ENCODE measurements at regions not wholly inside any gene's neighbourhood (a gene's known extent, or its start where the extent isn't known, plus 50 kb on each side); places are given as distances from the start of the nearest gene placed in this dataset.

DNA sequence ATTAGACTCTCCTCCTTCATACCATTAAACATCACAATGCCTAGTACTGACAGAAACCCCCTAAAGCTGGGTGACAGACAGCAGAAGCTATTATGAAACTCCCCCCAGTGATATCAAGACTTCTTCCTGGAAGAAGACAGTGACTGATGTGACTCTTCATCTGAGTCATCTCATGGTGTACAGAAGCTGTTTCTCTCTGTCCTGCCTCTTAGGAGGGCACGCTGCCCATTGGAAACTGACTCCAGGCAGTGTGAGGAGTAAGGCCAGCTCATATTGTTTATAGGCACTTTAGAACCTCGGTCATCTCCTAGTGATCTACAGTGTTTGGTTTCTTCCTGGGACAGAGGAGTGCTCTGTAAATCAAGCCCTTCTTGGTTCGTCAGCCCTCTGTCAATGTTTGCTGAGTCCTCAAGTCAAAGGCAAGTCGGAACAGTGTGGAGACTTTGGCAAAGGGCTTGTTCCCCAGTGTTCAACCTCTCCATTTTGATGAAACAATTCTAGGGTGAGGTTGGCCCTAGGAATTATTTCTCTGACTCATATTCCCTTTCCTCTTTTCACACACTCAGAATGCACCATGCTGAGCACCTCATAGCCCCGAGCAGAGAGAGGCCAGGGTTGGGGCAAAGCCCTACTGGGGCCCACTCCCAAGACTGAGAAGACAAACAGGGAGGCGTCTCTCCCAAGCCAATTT lies 172.5 kb upstream of the TMEM45B start:
- TF ChIP-seq EP300 (IDR thresholded peaks at IDR 0.05; ENCODE audit: borderline replicate concordance) (no peak), TAF1 (IDR thresholded peaks at IDR 0.05; ENCODE audit: low read depth) (no peak), TCF12 (IDR thresholded peaks at IDR 0.05; ENCODE audit: low read depth) (no peak), CEBPB (IDR thresholded peaks at IDR 0.05) (no peak), RAD21 (IDR thresholded peaks at IDR 0.05; ENCODE audit: low read depth) (no peak), YY1 (IDR thresholded peaks at IDR 0.05; ENCODE audit: low read depth) (no peak), TEAD4 (IDR thresholded peaks at IDR 0.05) (no peak)
- TF ChIP-seq, protein P1, sequence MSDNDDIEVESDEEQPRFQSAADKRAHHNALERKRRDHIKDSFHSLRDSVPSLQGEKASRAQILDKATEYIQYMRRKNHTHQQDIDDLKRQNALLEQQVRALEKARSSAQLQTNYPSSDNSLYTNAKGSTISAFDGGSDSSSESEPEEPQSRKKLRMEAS (IDR thresholded peaks at IDR 0.05) = no peak
- TF ChIP-seq, protein P2, sequence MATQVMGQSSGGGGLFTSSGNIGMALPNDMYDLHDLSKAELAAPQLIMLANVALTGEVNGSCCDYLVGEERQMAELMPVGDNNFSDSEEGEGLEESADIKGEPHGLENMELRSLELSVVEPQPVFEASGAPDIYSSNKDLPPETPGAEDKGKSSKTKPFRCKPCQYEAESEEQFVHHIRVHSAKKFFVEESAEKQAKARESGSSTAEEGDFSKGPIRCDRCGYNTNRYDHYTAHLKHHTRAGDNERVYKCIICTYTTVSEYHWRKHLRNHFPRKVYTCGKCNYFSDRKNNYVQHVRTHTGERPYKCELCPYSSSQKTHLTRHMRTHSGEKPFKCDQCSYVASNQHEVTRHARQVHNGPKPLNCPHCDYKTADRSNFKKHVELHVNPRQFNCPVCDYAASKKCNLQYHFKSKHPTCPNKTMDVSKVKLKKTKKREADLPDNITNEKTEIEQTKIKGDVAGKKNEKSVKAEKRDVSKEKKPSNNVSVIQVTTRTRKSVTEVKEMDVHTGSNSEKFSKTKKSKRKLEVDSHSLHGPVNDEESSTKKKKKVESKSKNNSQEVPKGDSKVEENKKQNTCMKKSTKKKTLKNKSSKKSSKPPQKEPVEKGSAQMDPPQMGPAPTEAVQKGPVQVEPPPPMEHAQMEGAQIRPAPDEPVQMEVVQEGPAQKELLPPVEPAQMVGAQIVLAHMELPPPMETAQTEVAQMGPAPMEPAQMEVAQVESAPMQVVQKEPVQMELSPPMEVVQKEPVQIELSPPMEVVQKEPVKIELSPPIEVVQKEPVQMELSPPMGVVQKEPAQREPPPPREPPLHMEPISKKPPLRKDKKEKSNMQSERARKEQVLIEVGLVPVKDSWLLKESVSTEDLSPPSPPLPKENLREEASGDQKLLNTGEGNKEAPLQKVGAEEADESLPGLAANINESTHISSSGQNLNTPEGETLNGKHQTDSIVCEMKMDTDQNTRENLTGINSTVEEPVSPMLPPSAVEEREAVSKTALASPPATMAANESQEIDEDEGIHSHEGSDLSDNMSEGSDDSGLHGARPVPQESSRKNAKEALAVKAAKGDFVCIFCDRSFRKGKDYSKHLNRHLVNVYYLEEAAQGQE (IDR thresholded peaks at IDR 0.05; ENCODE audit: low read depth) = no peak
- TF ChIP-seq, protein P3, sequence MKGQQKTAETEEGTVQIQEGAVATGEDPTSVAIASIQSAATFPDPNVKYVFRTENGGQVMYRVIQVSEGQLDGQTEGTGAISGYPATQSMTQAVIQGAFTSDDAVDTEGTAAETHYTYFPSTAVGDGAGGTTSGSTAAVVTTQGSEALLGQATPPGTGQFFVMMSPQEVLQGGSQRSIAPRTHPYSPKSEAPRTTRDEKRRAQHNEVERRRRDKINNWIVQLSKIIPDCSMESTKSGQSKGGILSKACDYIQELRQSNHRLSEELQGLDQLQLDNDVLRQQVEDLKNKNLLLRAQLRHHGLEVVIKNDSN (IDR thresholded peaks at IDR 0.05) = no peak

Data from Ishikawa (cell line).